K562 (cell line): ENCODE measurements at regions not wholly inside any gene's neighbourhood (a gene's known extent, or its start where the extent isn't known, plus 50 kb on each side); places are given as distances from the start of the nearest gene placed in this dataset.

ENCODE experiments used
- ATAC-seq: fragments of 200-7000 bp; cut with Tn5 transposase; 3 replicates; pipeline ENCODE4 v1.9.1; 2020; ENCODE audit warnings: moderate library complexity
- BruUV-seq: library from RNA; stranded (reverse); fragments of 400-500 nt; replicated peaks from 2 replicates; lab custom pipeline; 2021; lab: Mats Ljungman, UMichigan
- CTCF ChIA-PET: fragments of 300-600 bp; formaldehyde crosslinking; extraction: SDS; loops from one replicate; lab custom pipeline; 2021; ENCODE audit warnings: low intra/inter-chr PET ratio; lab: Yijun Ruan, JAX
- POLR2A ChIA-PET: fragments of 300-600, 350-650 bp; sonication (Branson Sonifier 250); formaldehyde crosslinking; extraction: SDS; loops from one replicate; lab custom pipeline; 2021; ENCODE audit warnings: antibody characterized with exemption, inconsistent platforms; lab: Yijun Ruan, JAX
- DNase-seq, 4 experiments: peaks; one replicate each; pipeline versions ENCODE4 v3.0.0 to v3.0.0-alpha.2; 2011 to 2018; ENCODE audit warnings: low spot score in 3 of 4, mixed read lengths in 3 of 4; ENCODE audit errors: extremely low read depth in 1 of 4
- FAIRE-seq: peaks from 2 replicates; lab custom pipeline; 2011; peaks lifted over from hg19 to GRCh38; lab: Jason Lieb, UNC
- H2AFZ ChIP-seq: 2 replicates; pipeline ENCODE4 v1.6.0; 2011; ENCODE audit warnings: low read depth, low read length, control low read depth, inconsistent platforms
- H3K27ac ChIP-seq: fragments of 200-600 bp; 3 replicates; pipeline ENCODE4 v1.8.0; 2011; ENCODE audit warnings: low read depth, mild to moderate bottlenecking, control low read depth, inconsistent platforms, low read length, moderate library complexity, mixed read lengths; ENCODE audit errors: extremely low read depth
- H3K27me3 ChIP-seq, 2 experiments: fragments of 300-600 bp in 1 of 2; 2 replicates in 1 of 2; 3 replicates in 1 of 2; pipeline versions ENCODE4 v1.6.0 to v1.8.0; 2011; ENCODE audit warnings: inconsistent platforms in 2 of 2, low read length in 2 of 2, mild to moderate bottlenecking in 1 of 2, mixed read lengths in 1 of 2, moderate library complexity in 1 of 2; ENCODE audit not compliant: control insufficient read depth in 2 of 2, insufficient read depth in 2 of 2
- H3K36me3 ChIP-seq: fragments of 300-600 bp; 3 replicates; pipeline ENCODE4 v1.8.0; 2011; ENCODE audit warnings: mild to moderate bottlenecking, low read length, inconsistent platforms; ENCODE audit not compliant: control insufficient read depth, insufficient read depth
- H3K4me1 ChIP-seq, 2 experiments: fragments of 200-600 bp in 1 of 2; replicated peaks in 1 of 2; 2 replicates in 1 of 2; 3 replicates in 1 of 2; pipeline versions ENCODE4 v1.5.1 to v1.8.0; 2011; ENCODE audit warnings: inconsistent platforms in 2 of 2, low read length in 2 of 2, mild to moderate bottlenecking in 1 of 2, mixed read lengths in 1 of 2, moderate library complexity in 1 of 2; ENCODE audit not compliant: control insufficient read depth in 2 of 2, insufficient read depth in 2 of 2
- H3K4me2 ChIP-seq: 2 replicates; pipeline ENCODE4 v1.6.1; 2011; ENCODE audit warnings: low read length, control low read depth, inconsistent platforms, mixed read lengths; ENCODE audit not compliant: insufficient read depth
- H3K4me3 ChIP-seq: fragments of 200-600 bp; sonication (generic), shearing (Covaris generic); 2 replicates; pipeline ENCODE4 v1.5.1; 2016; ENCODE audit warnings: control low read depth, inconsistent platforms
- H3K79me2 ChIP-seq: fragments of 200-600 bp; 3 replicates; pipeline ENCODE4 v1.8.0; 2011; ENCODE audit warnings: low read length, inconsistent platforms; ENCODE audit not compliant: control insufficient read depth, insufficient read depth
- H3K9ac ChIP-seq, 2 experiments: 2 replicates each; pipeline versions ENCODE4 v1.6.0 to v1.6.1; 2011; ENCODE audit warnings: low read depth in 2 of 2, low read length in 2 of 2, control low read depth in 1 of 2, inconsistent platforms in 1 of 2, mild to moderate bottlenecking in 1 of 2, mixed read lengths in 1 of 2; ENCODE audit not compliant: insufficient read depth in 1 of 2
- H3K9me1 ChIP-seq: one replicate; pipeline ENCODE4 v1.6.0; 2011; ENCODE audit warnings: inconsistent platforms, mild to moderate bottlenecking, low read length, moderate library complexity; ENCODE audit not compliant: control insufficient read depth, insufficient read depth
- H3K9me3 ChIP-seq: replicated peaks from 2 replicates; pipeline ENCODE4 v1.5.1; 2011; ENCODE audit warnings: low read depth, low read length, inconsistent platforms; ENCODE audit not compliant: control insufficient read depth, insufficient read depth
- H4K20me1 ChIP-seq: replicated peaks from 2 replicates; pipeline ENCODE4 v1.6.1; 2011; ENCODE audit warnings: low read length, inconsistent platforms, mixed read lengths; ENCODE audit not compliant: control insufficient read depth, insufficient read depth
- ARID1B ChIP-seq: fragments of 450-650 bp; IDR thresholded peaks from 2 replicates; pipeline ENCODE4 v1.6.1; 2016; ENCODE audit warnings: antibody characterized with exemption, mild to moderate bottlenecking, inconsistent platforms
- C11orf30 ChIP-seq: fragments of 450-650 bp; IDR thresholded peaks from 2 replicates; pipeline ENCODE4 v1.6.1; 2016; ENCODE audit warnings: low read depth, mild to moderate bottlenecking
- CAMTA2 ChIP-seq: fragments of 250-450 bp; sonication (Bioruptor Pico); conservative IDR thresholded peaks from 2 replicates; pipeline ENCODE4 v1.5.1; 2022
- ESRRB ChIP-seq: fragments of 250-450 bp; sonication (Bioruptor Pico); IDR thresholded peaks from 2 replicates; pipeline ENCODE4 v1.5.0; 2020; ENCODE audit warnings: mild to moderate bottlenecking, moderate library complexity, borderline replicate concordance
- HDGF ChIP-seq: fragments of 450-650 bp; IDR thresholded peaks from 2 replicates; pipeline ENCODE4 v1.6.1; 2016
- HNRNPUL1 ChIP-seq: fragments of 200-400 bp; formaldehyde crosslinking; IDR thresholded peaks from 2 replicates; pipeline ENCODE4 v1.6.1; 2017; ENCODE audit warnings: low read length
- JUN ChIP-seq, 2 experiments: sonication (generic) in 1 of 2; formaldehyde crosslinking in 1 of 2; IDR thresholded peaks; 2 replicates each; pipeline versions ENCODE4 v1.6.1 to v1.8.0; 2012 to 2022; ENCODE audit warnings: borderline replicate concordance in 2 of 2, mild to moderate bottlenecking in 2 of 2, improper control_type of control experiment in 1 of 2, low read depth in 1 of 2, low read length in 1 of 2, missing genetic modification reagents in 1 of 2
- NFE2 ChIP-seq: IDR thresholded peaks from 2 replicates; pipeline ENCODE4 v1.6.1; 2014; ENCODE audit warnings: antibody characterized with exemption, low read depth
- RBM14 ChIP-seq: fragments of 200-400 bp; formaldehyde crosslinking; IDR thresholded peaks from 2 replicates; pipeline ENCODE4 v1.6.1; 2018; ENCODE audit warnings: low read depth, mild to moderate bottlenecking, low read length, moderate library complexity, borderline replicate concordance; ENCODE audit not compliant: insufficient read depth
- SMARCB1 ChIP-seq: IDR thresholded peaks from 2 replicates; pipeline ENCODE4 v1.6.1; 2011; ENCODE audit warnings: improper control_type of control experiment, low read depth; ENCODE audit not compliant: insufficient read length
- TCF3 ChIP-seq: sonication (generic); formaldehyde crosslinking; IDR thresholded peaks from 2 replicates; pipeline ENCODE4 v1.4.0; 2020; ENCODE audit warnings: mild to moderate bottlenecking, missing genetic modification reagents
- ZNF143 ChIP-seq: sonication (generic); formaldehyde crosslinking; IDR thresholded peaks from 2 replicates; pipeline ENCODE4 v1.9.0; 2022; ENCODE audit warnings: mild to moderate bottlenecking, missing genetic modification reagents
- ZNF707 ChIP-seq: fragments of 250-450 bp; sonication (Bioruptor Pico); conservative IDR thresholded peaks from 2 replicates; pipeline ENCODE4 v1.8.0; 2022; ENCODE audit warnings: inconsistent platforms, mild to moderate bottlenecking, moderate library complexity
- WGBS: fragments of 100-300 bp; shearing (Covaris generic); methylation state at CpG from one replicate; pipeline ENCODE4 v1.1.6; 2016; ENCODE audit warnings: low coverage, mixed read lengths; ENCODE audit not compliant: insufficient coverage; ENCODE audit errors: missing lambda C conversion rate; 5-methylcytosine and 5-hydroxymethylcytosine counted together
- in situ Hi-C: fragments of 300-500 bp; cut with MboI; formaldehyde crosslinking; loops from 4 replicates; pipeline ENCODE4 v1.15.0; 2018; ENCODE audit warnings: inconsistent platforms, mixed read lengths
- intact Hi-C: fragments of 100-400 bp; cut with micrococcal nuclease; formaldehyde crosslinking; loops from 2 replicates; pipeline ENCODE4 v1.14.2; 2022
- TF ChIP-seq, protein P1 (sequence below): sonication (generic); formaldehyde crosslinking; IDR thresholded peaks from 2 replicates; pipeline ENCODE4 v1.8.0; 2022; ENCODE audit warnings: mild to moderate bottlenecking, missing genetic modification reagents
- TF ChIP-seq, protein P2 (sequence below): sonication (generic); formaldehyde crosslinking; IDR thresholded peaks from 2 replicates; pipeline ENCODE4 v1.4.0; 2020; ENCODE audit warnings: mild to moderate bottlenecking, missing genetic modification reagents
- TF ChIP-seq, protein P3 (sequence below): fragments of 200-800 bp; sonication (Bioruptor generic); IDR thresholded peaks from 2 replicates; pipeline ENCODE4 v1.6.1; 2017; ENCODE audit warnings: missing genetic modification characterization, missing compliant biosample characterization

DNA sequence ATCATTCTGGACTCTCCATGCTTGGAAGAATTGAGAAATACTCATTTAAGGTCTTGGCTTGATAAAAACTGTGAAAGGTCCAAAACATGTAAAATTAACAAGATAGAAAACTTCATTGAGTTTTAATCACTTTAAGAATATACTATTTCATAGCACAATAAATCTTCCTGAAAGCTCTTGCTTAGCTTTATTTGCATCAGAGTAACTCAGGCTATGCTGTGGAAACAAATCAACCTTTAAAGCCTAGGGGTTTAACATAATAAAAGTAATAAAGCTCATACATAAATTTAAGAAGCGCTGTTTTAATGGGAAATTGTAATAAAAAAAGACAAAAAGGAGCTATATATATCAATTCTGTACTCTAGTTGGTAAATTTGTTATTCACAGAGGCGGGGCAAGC is 77.2 kb upstream of the PTCHD4 start:
- ChIA-PET CTCF (no interaction called here), POLR2A (no interaction called here)
- ATAC-seq, result no peak
- Histone ChIP-seq H3K79me2 (no peaks in the 10 kb centered on the region), H3K4me3 (no peak overlapping the region), H3K27ac (no peak overlapping the region), H3K9me1 (no peaks in the 10 kb centered on the region), H3K9me3 (no peaks in the 10 kb centered on the region), H2AFZ (no peak overlapping the region), H3K27me3 (no peaks in the 10 kb centered on the region), H3K9ac (no peak overlapping the region), H3K36me3 (no peaks in the 10 kb centered on the region), H3K4me2 (no peak overlapping the region), H4K20me1 (no peaks in the 10 kb centered on the region), H3K4me1 (no peaks in the 10 kb centered on the region)
- TF ChIP-seq ESRRB (CRISPR knock-in tag), result no peak
- TF ChIP-seq, protein P1, sequence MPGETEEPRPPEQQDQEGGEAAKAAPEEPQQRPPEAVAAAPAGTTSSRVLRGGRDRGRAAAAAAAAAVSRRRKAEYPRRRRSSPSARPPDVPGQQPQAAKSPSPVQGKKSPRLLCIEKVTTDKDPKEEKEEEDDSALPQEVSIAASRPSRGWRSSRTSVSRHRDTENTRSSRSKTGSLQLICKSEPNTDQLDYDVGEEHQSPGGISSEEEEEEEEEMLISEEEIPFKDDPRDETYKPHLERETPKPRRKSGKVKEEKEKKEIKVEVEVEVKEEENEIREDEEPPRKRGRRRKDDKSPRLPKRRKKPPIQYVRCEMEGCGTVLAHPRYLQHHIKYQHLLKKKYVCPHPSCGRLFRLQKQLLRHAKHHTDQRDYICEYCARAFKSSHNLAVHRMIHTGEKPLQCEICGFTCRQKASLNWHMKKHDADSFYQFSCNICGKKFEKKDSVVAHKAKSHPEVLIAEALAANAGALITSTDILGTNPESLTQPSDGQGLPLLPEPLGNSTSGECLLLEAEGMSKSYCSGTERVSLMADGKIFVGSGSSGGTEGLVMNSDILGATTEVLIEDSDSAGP, result no peak
- TF ChIP-seq JUN (IDR thresholded peaks at IDR 0.05; ENCODE audit: borderline replicate concordance, low read depth, low read length), result no peak
- no peak for TF ChIP-seq JUN (CRISPR knock-in tag; IDR thresholded peaks at IDR 0.05; ENCODE audit: borderline replicate concordance)
- no peak for TF ChIP-seq TCF3 (CRISPR knock-in tag)
- TF ChIP-seq HNRNPUL1, result no peak
- TF ChIP-seq NFE2, result no peak
- TF ChIP-seq, protein P2, sequence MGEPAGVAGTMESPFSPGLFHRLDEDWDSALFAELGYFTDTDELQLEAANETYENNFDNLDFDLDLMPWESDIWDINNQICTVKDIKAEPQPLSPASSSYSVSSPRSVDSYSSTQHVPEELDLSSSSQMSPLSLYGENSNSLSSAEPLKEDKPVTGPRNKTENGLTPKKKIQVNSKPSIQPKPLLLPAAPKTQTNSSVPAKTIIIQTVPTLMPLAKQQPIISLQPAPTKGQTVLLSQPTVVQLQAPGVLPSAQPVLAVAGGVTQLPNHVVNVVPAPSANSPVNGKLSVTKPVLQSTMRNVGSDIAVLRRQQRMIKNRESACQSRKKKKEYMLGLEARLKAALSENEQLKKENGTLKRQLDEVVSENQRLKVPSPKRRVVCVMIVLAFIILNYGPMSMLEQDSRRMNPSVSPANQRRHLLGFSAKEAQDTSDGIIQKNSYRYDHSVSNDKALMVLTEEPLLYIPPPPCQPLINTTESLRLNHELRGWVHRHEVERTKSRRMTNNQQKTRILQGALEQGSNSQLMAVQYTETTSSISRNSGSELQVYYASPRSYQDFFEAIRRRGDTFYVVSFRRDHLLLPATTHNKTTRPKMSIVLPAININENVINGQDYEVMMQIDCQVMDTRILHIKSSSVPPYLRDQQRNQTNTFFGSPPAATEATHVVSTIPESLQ, result no peak
- TF ChIP-seq HDGF, result no peak
- no peak for TF ChIP-seq ZNF707 (CRISPR knock-in tag)
- TF ChIP-seq SMARCB1, result no peak
- TF ChIP-seq ARID1B, result no peak
- no peak for TF ChIP-seq C11orf30
- no peak for TF ChIP-seq RBM14
- TF ChIP-seq, protein P3, sequence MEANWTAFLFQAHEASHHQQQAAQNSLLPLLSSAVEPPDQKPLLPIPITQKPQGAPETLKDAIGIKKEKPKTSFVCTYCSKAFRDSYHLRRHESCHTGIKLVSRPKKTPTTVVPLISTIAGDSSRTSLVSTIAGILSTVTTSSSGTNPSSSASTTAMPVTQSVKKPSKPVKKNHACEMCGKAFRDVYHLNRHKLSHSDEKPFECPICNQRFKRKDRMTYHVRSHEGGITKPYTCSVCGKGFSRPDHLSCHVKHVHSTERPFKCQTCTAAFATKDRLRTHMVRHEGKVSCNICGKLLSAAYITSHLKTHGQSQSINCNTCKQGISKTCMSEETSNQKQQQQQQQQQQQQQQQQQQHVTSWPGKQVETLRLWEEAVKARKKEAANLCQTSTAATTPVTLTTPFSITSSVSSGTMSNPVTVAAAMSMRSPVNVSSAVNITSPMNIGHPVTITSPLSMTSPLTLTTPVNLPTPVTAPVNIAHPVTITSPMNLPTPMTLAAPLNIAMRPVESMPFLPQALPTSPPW (CRISPR knock-in tag), result no peak
- TF ChIP-seq ZNF143 (CRISPR knock-in tag), result no peak
- TF ChIP-seq CAMTA2 (CRISPR knock-in tag), result no peak
- FAIRE-seq, result no peak
- 0% methylated on average over 2 of the region's 2 CpGs for WGBS
- no peak for DNase-seq
- BruUV-seq, result no TSS peak
- in situ Hi-C loops (no loop called here), intact Hi-C loops (no loop called here)
